Adrenal gland (tissue), 9 donors: ENCODE measurements at regions not wholly inside any gene's neighbourhood (a gene's known extent, or its start where the extent isn't known, plus 50 kb on each side); places are given as distances from the start of the nearest gene placed in this dataset.

ENCODE experiments used
- DNase-seq, 7 donors: peaks; one replicate each; pipeline ENCODE4 v3.0.0-alpha.2; 2019 to 2020
- H3K27ac ChIP-seq, 5 donors: fragments of 200-600 bp; sonication (generic) in 4 of 5; 1 replicate in 3 of 5; 2 replicates in 2 of 5; pipeline versions ENCODE4 v1.5.1 to v1.8.0; 2016 to 2020; ENCODE audit warnings: mild to moderate bottlenecking in 1 of 5
- H3K27me3 ChIP-seq: fragments of 200-600 bp; 2 replicates; pipeline ENCODE4 v1.8.0; 2021
- H3K36me3 ChIP-seq, 2 donors: fragments of 200-600 bp; replicated peaks in 1 of 2; 1 replicate in 1 of 2; 2 replicates in 1 of 2; pipeline versions ENCODE4 v1.5.1 to v1.8.0; 2018 to 2022
- H3K4me1 ChIP-seq, 2 donors: fragments of 200-600 bp; replicated peaks in 1 of 2; 1 replicate in 1 of 2; 2 replicates in 1 of 2; pipeline versions ENCODE4 v1.5.1 to v1.8.0; 2018 to 2021
- H3K4me3 ChIP-seq, 4 donors: fragments of 200-600 bp; sonication (generic) in 3 of 4; one replicate each; pipeline ENCODE4 v1.5.1; 2016 to 2018
- H3K9me3 ChIP-seq, 3 donors: fragments of 200-600 bp; sonication (generic) in 1 of 3; replicated peaks in 1 of 3; 1 replicate in 2 of 3; 2 replicates in 1 of 3; pipeline versions ENCODE4 v1.5.1 to v1.8.0; 2016 to 2021
- POLR2A ChIP-seq, 2 donors: fragments of 450-650 bp; IDR thresholded peaks; one replicate each; pipeline ENCODE4 v1.6.1; 2017; ENCODE audit warnings: antibody characterized with exemption in 2 of 2, mild to moderate bottlenecking in 2 of 2, moderate library complexity in 1 of 2
- WGBS, 4 donors: extraction: QIAGEN DNeasy Blood & Tissue Kit in 2 of 4; methylation state at CpG; one replicate each; pipeline versions ENCODE4 v1.1.5 to v1.1.7; 2013 to 2017; 5-methylcytosine and 5-hydroxymethylcytosine counted together
- intact Hi-C, 2 donors: fragments of 100-400 bp; cut with DNase I; formaldehyde crosslinking; loops; one replicate each; pipeline versions ENCODE4 v1.14.1 to v1.15.0; 2022 to 2023
- TF ChIP-seq, protein P1 (sequence below), 6 experiments: fragments of 450-650 bp in 4 of 6; fragments of 200-600 bp in 2 of 6; sonication (generic) in 1 of 6; IDR thresholded peaks; 1 replicate in 5 of 6; 2 replicates in 1 of 6; pipeline versions ENCODE4 v1.5.1 to v1.8.0; 2016 to 2021; ENCODE audit warnings: antibody characterized with exemption in 6 of 6, mild to moderate bottlenecking in 2 of 6, moderate library complexity in 1 of 6
- donor health status: healthy with polysubstance abuse.
- donor health status: Bipolar disorder and iron deficiency.
- donor health status: DM: yes; HTN: yes; CAD: no.
- donor health status: DM: no; HTN: no; CAD: no.
- donor health status: DM: no; HTN: no; CAD: no.

DNA sequence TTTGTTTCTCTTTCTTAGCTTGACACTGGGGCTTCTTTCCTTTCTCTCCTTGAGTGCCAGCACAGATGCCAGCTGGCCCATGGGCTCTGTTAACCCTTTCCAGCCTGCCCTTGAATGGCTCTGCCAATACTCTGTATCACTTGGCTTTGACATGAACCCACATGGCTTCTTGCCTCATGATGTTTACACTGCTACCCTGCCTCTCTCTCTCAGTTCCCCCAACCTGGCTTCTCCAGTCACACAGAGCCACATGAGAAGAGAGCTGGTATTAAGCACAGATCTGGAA is 262.4 kb downstream of the OMA1 start:
- Histone ChIP-seq H3K9me3 (no peaks in the 10 kb centered on the region), H3K4me1 (no peaks in the 10 kb centered on the region), H3K27me3 (no peaks in the 10 kb centered on the region), H3K27ac (no peak overlapping the region), H3K36me3 (no peaks in the 10 kb centered on the region), H3K4me3 (no peak overlapping the region)
- intact Hi-C loops, result no loop called here
- DNase-seq, result no peak
- TF ChIP-seq, protein P1, sequence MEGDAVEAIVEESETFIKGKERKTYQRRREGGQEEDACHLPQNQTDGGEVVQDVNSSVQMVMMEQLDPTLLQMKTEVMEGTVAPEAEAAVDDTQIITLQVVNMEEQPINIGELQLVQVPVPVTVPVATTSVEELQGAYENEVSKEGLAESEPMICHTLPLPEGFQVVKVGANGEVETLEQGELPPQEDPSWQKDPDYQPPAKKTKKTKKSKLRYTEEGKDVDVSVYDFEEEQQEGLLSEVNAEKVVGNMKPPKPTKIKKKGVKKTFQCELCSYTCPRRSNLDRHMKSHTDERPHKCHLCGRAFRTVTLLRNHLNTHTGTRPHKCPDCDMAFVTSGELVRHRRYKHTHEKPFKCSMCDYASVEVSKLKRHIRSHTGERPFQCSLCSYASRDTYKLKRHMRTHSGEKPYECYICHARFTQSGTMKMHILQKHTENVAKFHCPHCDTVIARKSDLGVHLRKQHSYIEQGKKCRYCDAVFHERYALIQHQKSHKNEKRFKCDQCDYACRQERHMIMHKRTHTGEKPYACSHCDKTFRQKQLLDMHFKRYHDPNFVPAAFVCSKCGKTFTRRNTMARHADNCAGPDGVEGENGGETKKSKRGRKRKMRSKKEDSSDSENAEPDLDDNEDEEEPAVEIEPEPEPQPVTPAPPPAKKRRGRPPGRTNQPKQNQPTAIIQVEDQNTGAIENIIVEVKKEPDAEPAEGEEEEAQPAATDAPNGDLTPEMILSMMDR (IDR thresholded peaks at IDR 0.05), result no peak
- TF ChIP-seq POLR2A (IDR thresholded peaks at IDR 0.05), result no peak

DNA sequence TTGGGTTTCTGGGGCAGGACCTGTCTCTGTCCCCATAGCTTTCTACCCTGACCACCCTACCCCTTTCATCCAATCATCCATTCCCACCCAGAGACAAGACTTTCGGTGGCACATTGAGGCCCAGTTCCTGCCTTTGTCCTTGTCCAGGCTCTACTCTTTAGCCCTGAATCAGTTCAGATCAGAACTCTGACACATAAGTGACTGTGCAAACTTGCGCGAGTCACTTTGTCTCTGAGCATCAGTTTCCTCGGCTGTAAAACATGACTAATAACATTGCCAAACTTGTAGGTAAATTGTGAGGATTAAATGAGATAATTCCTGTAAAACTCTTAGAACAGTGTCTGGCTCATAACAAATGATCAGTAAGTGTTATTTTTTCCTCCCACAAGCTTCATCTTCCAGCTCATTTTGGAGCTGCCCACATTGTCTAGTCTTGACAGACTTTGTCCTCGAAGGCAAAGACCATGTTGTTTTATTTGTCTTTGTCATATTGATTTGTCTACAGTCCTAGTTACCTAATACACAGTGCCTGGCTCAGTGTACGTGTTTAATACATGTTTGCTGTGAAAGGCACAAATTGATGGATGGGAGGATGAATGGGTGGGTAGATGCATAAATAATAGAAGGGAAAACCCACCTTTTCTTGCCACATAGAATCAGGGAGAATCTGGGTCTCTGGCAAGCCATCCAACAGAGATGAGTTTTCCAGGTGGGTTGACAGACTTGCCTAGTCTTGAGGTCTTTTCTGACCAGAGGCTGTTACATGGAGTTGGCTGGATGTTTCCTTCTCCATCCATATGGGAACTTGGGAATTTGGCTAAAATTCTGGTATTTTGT is 262.9 kb downstream of the OMA1 start:
- no peak for TF ChIP-seq POLR2A (IDR thresholded peaks at IDR 0.05)
- Histone ChIP-seq H3K27ac (no peak overlapping the region), H3K36me3 (no peaks in the 10 kb centered on the region), H3K4me3 (no peak overlapping the region), H3K4me1 (no peaks in the 10 kb centered on the region), H3K9me3 (no peaks in the 10 kb centered on the region), H3K27me3 (no peaks in the 10 kb centered on the region)
- no peak for DNase-seq
- intact Hi-C loops, result no loop called here
- 66 to 79% (median 71%) methylated on average over 6 of the region's 6 CpGs for WGBS, 4 donors

DNA sequence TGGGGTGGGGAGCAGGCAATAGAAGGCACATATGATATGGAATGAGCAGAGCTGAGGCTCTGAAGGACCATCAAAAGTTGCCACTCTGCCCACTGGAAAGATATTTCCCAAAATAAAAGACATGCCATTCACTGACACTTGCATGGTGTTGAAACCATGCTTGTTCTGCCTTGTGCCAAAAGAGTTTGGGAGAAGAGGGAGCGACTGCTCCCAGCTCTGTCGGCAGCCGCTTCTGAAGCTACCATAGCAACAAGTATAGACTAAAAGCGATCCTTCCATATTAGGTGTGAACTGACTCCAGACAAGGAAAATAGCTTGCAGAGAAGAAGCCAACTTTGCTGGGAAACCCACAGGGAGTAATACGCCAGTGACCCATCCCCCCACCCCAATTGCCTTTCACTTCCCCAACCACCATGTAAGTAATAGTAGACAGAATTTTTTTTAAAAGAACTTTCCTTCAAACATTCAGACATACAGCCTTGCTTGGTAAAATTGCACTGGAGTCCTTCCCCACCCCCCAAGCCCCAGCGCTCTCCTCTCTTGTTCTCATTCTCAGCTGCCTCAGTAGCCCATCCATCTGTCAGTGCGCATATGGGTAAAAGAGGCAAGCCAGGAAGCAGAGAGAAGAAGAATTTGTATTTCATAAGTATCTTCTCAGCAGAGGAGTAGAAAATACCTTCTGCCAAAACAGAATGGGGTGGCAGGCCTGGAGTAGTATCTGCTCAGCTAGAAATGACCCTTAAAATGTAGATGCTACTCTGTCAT is 263.7 kb downstream of the OMA1 start:
- Histone ChIP-seq H3K9me3 (no peaks in the 10 kb centered on the region), H3K4me1 (no peaks in the 10 kb centered on the region), H3K27ac (no peak overlapping the region), H3K36me3 (no peaks in the 10 kb centered on the region), H3K27me3 (no peaks in the 10 kb centered on the region), H3K4me3 (no peak overlapping the region)
- DNase-seq, result no peak
- 69 to 75% (median 72%) methylated on average over 7 of the region's 7 CpGs for WGBS, 4 donors
- intact Hi-C loops, result no loop called here
- TF ChIP-seq, protein P1 (IDR thresholded peaks at IDR 0.05), result no peak
- no peak for TF ChIP-seq POLR2A (IDR thresholded peaks at IDR 0.05)

DNA sequence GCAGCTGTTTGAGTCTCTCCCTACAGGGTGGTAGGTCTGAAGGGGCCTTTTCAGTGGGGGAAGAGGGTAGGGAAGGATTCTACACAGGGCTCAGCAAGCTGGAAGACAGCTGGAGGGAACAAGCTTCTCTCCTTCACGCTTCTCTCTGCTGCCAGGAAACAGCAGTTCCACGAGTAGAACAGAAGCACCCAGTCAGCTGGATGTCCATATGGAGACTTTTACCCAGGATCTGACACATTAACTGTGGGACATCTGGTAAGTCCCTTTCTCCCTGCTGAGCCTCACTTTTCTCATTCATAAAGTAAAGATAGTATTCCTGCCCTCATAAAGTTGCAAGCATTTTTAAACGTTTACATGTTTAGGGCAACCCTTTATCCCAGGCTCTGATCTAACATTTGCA is 280.3 kb downstream of the OMA1 start:
- H3K9me3 ChIP-seq, result no peaks in the 10 kb centered on the region
- intact Hi-C loops, result no loop called here
- 57 to 72% (median 70%) methylated on average over 3 of the region's 3 CpGs for WGBS, 4 donors
- TF ChIP-seq, protein P1 (IDR thresholded peaks at IDR 0.05), result no peak
- TF ChIP-seq POLR2A (IDR thresholded peaks at IDR 0.05), result no peak
- H3K4me3 ChIP-seq, result no peak overlapping the region
- no peak overlapping the region for H3K27ac ChIP-seq
- no peak for DNase-seq
- H3K27me3 ChIP-seq, result no peaks in the 10 kb centered on the region
- no peaks in the 10 kb centered on the region for H3K4me1 ChIP-seq
- no peaks in the 10 kb centered on the region for H3K36me3 ChIP-seq
